ENCODE measurements at regions not wholly inside any gene's neighbourhood (a gene's known extent, or its start where the extent isn't known, plus 50 kb on each side); places are given as distances from the start of the nearest gene placed in this dataset.

- no TSS peak for BruUV-seq (replicated peaks)
- no peak overlapping the region for H3K9ac ChIP-seq (ENCODE audit: insufficient read depth in 1 of 2, low read depth in 2 of 2, low read length in 2 of 2)
- H3K9me1 ChIP-seq (ENCODE audit: control insufficient read depth, insufficient read depth, low read length): no peaks in the 10 kb centered on the region
- no peak overlapping the region for H3K4me2 ChIP-seq (ENCODE audit: insufficient read depth, low read length)
- no peaks in the 10 kb centered on the region for H4K20me1 ChIP-seq (replicated peaks; ENCODE audit: control insufficient read depth, insufficient read depth, low read length)
- no peaks in the 10 kb centered on the region for H3K79me2 ChIP-seq (ENCODE audit: control insufficient read depth, insufficient read depth, low read length)
- no peaks in the 10 kb centered on the region for H3K9me3 ChIP-seq (replicated peaks; ENCODE audit: control insufficient read depth, insufficient read depth, low read depth, low read length)
- H2AFZ ChIP-seq (ENCODE audit: low read depth, low read length): no peak overlapping the region
- ATAC-seq (no peak), FAIRE-seq (no peak), DNase-seq (ENCODE audit: extremely low read depth in 1 of 4, low spot score in 3 of 4) (peak in 1 of 4 experiments; percentile 6)
- no peaks in the 10 kb centered on the region for H3K27me3 ChIP-seq (ENCODE audit: control insufficient read depth in 2 of 2, insufficient read depth in 2 of 2, low read length in 2 of 2)
- TF ChIP-seq OTX1 (CRISPR knock-in tag; IDR thresholded peaks at IDR 0.05) (no peak), RAD21 (CRISPR knock-in tag; conservative IDR thresholded peaks at IDR 0.05 in 1 of 2, IDR thresholded peaks at IDR 0.05 in 1 of 2) (peak in 1 of 2 experiments; percentile 40; a peak in 1 of 4 replicates)
- POLR2A ChIA-PET: no interaction called here
- H3K4me1 ChIP-seq (replicated peaks in 1 of 2; ENCODE audit: control insufficient read depth in 2 of 2, insufficient read depth in 2 of 2, low read length in 2 of 2): no peaks in the 10 kb centered on the region
- H3K4me3 ChIP-seq: no peak overlapping the region
- CTCF ChIA-PET (ENCODE audit: low intra/inter-chr PET ratio): interaction anchor here (0.6 to 0.9 kb wide), 2 partner anchors 363 to 630 kb away, joined by 3 read pairs; no protein-coding TSS in a partner anchor
- no peak overlapping the region for H3K27ac ChIP-seq (ENCODE audit: extremely low read depth, low read depth, low read length)
- WGBS (ENCODE audit: insufficient coverage, low coverage, missing lambda C conversion rate): 0% methylated on average over 2 of the region's 2 CpGs
- intact Hi-C loops (cut with micrococcal nuclease) (loop anchor here (5.0 kb wide), 1 partner anchor 628 kb away; no protein-coding TSS in a partner anchor), in situ Hi-C loops (cut with MboI) (no loop called here)
- H3K36me3 ChIP-seq (ENCODE audit: control insufficient read depth, insufficient read depth, low read length): no peaks in the 10 kb centered on the region
Measured at GRCh38 chr3:24963762-24964625, 464.1 kb upstream of the RARB start.

DNA sequence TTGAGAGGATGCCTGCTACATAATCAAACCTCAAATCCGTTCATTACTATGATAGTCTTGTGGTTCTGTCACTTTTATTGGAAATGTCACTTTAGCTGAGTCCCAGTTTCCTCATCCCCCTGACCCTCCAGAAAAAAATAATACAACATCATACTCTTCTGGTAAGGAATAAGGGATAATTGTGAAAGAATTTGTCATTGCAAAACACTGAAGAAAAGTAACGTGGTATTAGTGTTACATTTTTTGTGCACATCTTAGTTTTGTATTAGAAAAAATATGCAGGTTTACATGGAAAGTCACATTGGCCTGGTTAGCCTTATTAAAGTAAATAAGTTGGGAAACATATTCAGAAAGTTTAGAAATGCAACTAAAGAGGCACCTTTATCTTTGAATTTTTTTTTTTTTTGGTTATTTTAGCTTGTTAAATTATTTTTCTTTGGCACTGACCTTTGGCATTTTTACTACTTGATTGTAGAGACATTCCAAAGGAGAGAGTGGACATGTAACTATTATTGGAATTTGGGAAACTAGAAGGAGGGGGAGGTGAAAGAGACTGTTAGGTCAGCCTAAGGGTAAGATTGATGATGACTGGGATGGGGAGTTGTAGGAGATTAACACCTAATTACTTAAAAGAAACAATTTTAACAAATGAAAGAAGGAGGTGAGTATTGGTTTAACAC is 462.2 kb upstream of the RARB start:
- H3K36me3 ChIP-seq (ENCODE audit: control insufficient read depth, insufficient read depth, low read length): no peaks in the 10 kb centered on the region
- CTCF ChIA-PET (ENCODE audit: low intra/inter-chr PET ratio): no interaction called here
- H3K27ac ChIP-seq (ENCODE audit: extremely low read depth, low read depth, low read length): no peak overlapping the region
- H2AFZ ChIP-seq (ENCODE audit: low read depth, low read length): no peak overlapping the region
- H4K20me1 ChIP-seq (replicated peaks; ENCODE audit: control insufficient read depth, insufficient read depth, low read length): no peaks in the 10 kb centered on the region
- POLR2A ChIA-PET: no interaction called here
- H3K9me3 ChIP-seq (replicated peaks; ENCODE audit: control insufficient read depth, insufficient read depth, low read depth, low read length): no peaks in the 10 kb centered on the region
- no peak overlapping the region for H3K4me3 ChIP-seq
- WGBS (ENCODE audit: insufficient coverage, low coverage, missing lambda C conversion rate): 0% methylated on average over 2 of the region's 2 CpGs
- intact Hi-C loops (cut with micrococcal nuclease): no loop called here
- BruUV-seq (replicated peaks): no TSS peak
- ATAC-seq (no peak), DNase-seq (ENCODE audit: extremely low read depth in 1 of 4, low spot score in 3 of 4) (no peak), FAIRE-seq (no peak)
- no peak for TF ChIP-seq SRSF3 (IDR thresholded peaks at IDR 0.05; ENCODE audit: insufficient read depth, low read length)
- TF ChIP-seq HDAC8 (tag; IDR thresholded peaks at IDR 0.05): no peak
- TF ChIP-seq SPI1 (IDR thresholded peaks at IDR 0.05; ENCODE audit: borderline replicate concordance, low read depth, low read length): no peak
- no peak for TF ChIP-seq BRD9 (IDR thresholded peaks at IDR 0.05; ENCODE audit: low read depth, partially characterized antibody)
- no peak for TF ChIP-seq SRSF1 (IDR thresholded peaks at IDR 0.05; ENCODE audit: low read depth, low read length)
- TF ChIP-seq ZNF668 (CRISPR knock-in tag; IDR thresholded peaks at IDR 0.05): no peak
- TF ChIP-seq CBX8 (IDR thresholded peaks at IDR 0.05; ENCODE audit: borderline replicate concordance, extremely low read depth, low read depth, low read length, poor library complexity, severe bottlenecking): no peak
- TF ChIP-seq MAFK (IDR thresholded peaks at IDR 0.05; ENCODE audit: low read length): no peak
- no peak for TF ChIP-seq ZC3H8 (IDR thresholded peaks at IDR 0.05)
- TF ChIP-seq RUNX1 (IDR thresholded peaks at IDR 0.05; ENCODE audit: low read depth): no peak
- no peak for TF ChIP-seq HDAC3 (IDR thresholded peaks at IDR 0.05; ENCODE audit: borderline replicate concordance, partially characterized antibody)
- TF ChIP-seq HNRNPLL (IDR thresholded peaks at IDR 0.05; ENCODE audit: low read depth, low read length, poor library complexity, severe bottlenecking): no peak
- no peak for TF ChIP-seq KAT8 (IDR thresholded peaks at IDR 0.05; ENCODE audit: low read depth)
- no peak for TF ChIP-seq ZBTB1 (CRISPR knock-in tag; IDR thresholded peaks at IDR 0.05; ENCODE audit: borderline replicate concordance, low read depth)
- no peak overlapping the region for H3K9ac ChIP-seq (ENCODE audit: insufficient read depth in 1 of 2, low read depth in 2 of 2, low read length in 2 of 2)
- in situ Hi-C loops (cut with MboI): no loop called here
- no peaks in the 10 kb centered on the region for H3K9me1 ChIP-seq (ENCODE audit: control insufficient read depth, insufficient read depth, low read length)
- H3K4me2 ChIP-seq (ENCODE audit: insufficient read depth, low read length): no peak overlapping the region
- H3K79me2 ChIP-seq (ENCODE audit: control insufficient read depth, insufficient read depth, low read length): no peaks in the 10 kb centered on the region
- H3K4me1 ChIP-seq (replicated peaks in 1 of 2; ENCODE audit: control insufficient read depth in 2 of 2, insufficient read depth in 2 of 2, low read length in 2 of 2): no peaks in the 10 kb centered on the region
- H3K27me3 ChIP-seq (ENCODE audit: control insufficient read depth in 2 of 2, insufficient read depth in 2 of 2, low read length in 2 of 2): no peaks in the 10 kb centered on the region

Data from K562 (cell line).